Middle frontal gyrus (tissue), 1 donor: ENCODE measurements at regions not wholly inside any gene's neighbourhood (a gene's known extent, or its start where the extent isn't known, plus 50 kb on each side); places are given as distances from the start of the nearest gene placed in this dataset.

Source experiments
- DNase-seq: peaks from one replicate; pipeline ENCODE4 v3.0.0-alpha.2; 2015; ENCODE audit warnings: low spot score; ENCODE audit errors: extremely low spot score

DNA sequence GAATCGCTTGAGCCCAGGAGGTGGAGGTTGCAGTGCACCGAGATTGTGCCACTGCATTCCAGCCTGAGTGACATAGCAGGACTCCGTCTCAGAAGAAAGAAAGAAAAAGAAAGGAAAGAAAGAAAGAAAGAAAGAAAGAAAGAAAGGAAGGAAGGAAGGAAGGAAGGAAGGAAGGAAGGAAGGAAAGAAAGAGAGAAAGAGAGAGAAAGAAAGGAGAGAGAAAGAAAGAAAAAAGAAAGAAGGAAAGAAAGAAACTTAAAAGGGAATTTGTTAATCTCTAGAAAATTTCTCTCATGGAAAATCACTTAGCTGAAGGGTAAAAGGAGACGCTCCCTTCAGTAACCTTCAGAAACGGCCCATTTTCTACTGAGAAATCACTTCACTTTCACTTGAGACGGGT lies 279.5 kb upstream of the KLF6 start:
- no peak for DNase-seq

- DNase-seq = no peak
Observed at GRCh38 chr10:4063717-4064116, 278.7 kb upstream of the KLF6 start.

GRCh38 chr10:4062751-4063150 lies 277.7 kb upstream of the KLF6 start:
- no peak for DNase-seq

DNA sequence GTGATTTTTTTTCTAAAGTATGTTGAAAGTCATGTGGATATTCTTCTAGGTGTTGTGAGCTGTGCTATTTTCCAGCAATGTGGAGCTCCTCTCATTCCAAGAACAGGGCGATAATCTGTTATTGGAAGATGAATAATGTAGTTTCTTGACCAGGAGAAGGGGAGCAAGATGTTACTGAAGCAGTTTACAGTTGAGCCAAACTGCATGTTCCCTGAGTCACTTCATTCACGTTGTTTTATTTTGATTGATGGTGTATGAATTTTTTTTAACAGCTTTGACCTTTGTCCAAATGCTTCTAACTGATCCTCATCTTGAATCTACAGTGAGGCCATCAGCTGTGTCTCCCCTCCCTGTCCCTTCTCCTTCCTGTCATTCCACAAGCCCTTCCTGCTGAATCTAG lies 277.1 kb upstream of the KLF6 start:
- DNase-seq = no peak

DNA sequence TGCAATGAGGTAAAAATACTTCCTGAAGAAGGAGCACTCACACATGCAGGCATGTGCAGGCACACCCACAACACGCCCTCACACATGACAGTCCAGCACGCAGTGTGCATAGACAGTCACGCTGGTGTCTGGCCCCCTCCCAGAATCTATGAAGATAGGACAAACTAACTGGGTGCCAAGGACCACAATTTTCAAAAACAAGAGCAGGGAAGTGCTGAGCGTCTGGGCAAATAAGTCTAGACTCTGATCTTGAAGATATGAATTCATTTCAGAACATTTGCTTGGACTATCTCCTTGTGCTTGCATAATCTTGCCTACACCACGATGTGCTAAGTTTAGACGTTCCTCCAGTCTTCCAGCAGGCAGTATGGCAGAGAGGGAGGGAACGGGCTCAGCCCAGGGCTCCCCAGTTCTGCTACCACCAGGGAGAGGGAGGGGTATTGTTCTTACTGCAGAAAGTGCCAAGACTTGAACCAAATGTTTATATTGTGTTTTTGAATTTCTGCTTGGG lies 276.5 kb upstream of the KLF6 start:
- DNase-seq = peak; percentile 29

GRCh38 chr10:4059471-4060138 lies 274.6 kb upstream of the KLF6 start:
- no peak for DNase-seq

DNA sequence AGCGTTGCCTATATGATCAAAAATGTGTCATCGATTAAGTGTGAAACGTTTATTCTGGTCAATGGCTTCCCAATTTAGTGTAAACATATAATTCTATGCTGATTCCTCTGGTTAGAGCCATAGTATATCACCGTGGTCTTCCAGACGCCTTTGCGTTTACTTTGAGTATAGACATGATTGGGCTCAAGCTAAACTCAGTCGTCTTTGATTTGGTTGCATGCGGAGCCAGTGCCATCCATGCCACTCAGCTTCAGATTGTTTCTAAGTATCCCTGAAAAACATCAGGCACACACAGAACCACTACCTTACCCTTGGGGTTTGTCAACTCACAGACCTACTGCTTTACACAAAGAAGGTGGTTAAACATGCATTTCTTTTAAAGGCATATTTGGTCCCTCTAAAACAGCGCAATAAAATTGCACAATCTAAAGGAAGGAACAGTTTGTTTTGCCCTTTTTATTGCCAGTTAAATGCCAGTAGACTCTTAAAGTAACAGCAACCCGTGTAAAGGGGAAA lies 273.6 kb upstream of the KLF6 start:
- DNase-seq = no peak

DNA sequence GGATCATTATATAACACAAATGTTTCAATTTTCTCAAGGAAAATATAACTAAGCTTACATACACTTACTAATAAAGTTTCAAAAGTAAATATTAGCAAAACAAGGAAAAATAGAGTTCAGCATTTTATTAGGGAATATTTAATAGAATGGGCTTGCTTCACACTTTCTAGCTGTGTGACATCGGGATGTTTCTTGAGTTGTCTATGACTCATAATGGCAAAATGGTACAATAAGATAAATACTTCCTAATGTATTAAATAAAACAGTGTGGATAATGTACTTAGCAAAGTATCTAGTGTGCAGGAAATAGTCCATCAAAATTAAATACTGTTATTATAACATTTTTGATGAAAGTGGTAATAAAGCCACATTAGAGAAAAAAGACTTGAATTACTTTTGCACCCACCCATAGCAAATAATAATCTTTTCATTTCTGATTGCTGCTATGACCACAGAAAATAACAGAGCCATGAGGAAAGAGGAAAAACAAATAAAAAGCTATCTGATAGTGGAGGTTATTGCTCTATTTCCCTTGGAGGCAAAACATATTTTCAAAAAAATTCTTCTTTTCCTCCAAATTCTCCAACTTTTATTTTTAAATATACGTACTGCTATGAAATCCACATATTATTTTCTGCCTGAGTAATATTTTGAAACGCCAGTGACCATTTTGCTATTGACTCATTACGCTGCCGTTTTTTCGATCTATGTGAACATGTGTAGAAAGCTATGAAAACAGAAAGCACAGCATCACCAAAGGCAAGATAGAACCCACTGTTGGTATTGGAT lies 272.9 kb upstream of the KLF6 start:
- DNase-seq = no peak

GRCh38 chr10:4057021-4057420 lies 272.0 kb upstream of the KLF6 start:
- DNase-seq = no peak

DNA sequence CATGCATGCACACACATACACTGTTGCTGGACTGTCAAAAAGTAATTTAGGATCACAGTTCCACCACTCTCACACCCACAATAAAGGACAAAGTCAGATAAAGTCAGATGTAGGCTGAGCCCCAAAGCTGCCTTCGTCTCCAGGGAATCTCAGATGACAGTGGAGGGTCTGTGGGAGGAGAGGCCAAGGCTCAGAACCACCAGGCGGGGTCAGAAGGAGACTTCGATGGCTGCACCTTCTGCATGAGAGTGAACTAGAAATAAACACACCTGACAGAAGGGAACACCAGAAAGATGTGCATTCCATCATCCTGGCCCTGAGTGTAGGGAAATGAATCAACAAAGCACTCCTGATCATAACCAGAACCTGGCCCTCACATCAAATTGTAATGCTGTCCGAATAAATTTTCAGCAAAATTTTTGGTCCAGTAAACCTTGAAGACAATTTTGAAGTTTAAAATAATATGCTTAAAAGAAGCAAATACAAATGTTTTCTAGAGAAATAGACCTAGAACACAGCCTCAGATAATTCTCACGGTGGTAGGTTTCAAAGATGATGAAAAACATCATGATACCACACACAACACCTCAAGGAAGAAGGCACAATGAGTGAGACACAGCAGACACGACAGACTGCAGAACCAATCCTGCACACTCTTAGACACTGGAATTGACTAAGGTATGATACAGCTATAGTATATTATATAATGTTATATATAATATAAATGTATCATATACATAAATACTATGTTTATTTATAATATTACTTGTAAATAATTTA lies 269.8 kb upstream of the KLF6 start:
- no peak for DNase-seq

DNA sequence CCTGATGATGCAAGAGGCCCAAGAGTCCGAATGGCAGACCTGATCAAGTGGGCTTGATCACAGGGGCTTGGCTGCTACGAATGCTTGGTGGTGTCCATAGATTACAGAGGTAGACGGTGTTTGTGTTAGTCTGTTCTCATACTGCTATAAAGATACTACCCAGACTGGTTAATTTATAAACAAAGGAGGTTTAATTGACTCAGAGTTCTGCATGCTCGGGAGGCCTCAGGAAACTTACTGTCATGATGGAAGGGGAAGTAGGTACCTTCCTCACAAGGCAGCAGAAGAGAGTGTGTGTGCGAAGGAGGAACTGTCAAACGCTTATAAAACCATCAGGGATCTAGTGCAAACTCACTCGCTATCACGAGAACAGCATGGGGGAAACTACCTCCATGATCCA lies 268.9 kb upstream of the KLF6 start:
- no peak for DNase-seq

- no peak for DNase-seq
Observed at GRCh38 chr10:4051641-4052151, 266.7 kb upstream of the KLF6 start.

- no peak for DNase-seq
Observed at GRCh38 chr10:4051011-4051640, 266.1 kb upstream of the KLF6 start.

DNA sequence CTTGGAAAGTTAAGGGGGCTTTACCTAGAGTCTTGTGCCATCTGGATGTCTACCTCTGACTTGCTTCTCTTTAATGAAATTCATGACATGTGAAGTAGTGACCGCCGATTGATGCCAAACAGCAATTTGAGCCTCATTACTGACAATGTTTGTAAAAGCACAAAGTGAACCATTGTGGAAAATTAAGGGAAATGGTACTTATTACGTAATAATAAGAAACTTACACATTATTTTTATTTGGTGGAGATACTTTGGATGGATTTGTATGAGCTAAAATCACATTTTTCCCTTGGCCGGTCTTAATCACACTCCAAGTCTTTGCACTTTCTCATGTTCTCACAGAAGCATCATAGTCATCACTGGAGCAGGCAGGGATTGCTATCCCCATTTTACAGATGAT lies 265.1 kb upstream of the KLF6 start:
- DNase-seq = no peak

DNA sequence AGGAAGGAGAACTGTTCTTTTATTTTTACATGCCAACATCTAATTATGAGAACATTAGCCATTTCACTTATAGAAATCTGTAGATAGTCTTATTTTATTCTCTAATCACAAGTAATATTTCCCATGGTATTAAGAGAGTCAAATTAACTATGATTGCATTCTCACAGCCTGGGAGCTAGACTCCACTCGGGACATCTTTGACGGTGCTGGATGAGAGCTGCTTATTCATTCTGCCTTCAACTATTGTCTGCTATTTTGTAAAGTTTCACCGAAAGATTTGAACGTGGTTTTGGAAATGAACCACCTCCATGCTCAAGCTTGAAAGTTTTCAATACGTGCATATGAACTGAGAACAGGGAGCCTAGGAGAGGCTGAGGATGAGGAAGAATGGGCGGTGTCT lies 264.3 kb upstream of the KLF6 start:
- DNase-seq = no peak

GRCh38 chr10:4048236-4048864 lies 263.3 kb upstream of the KLF6 start:
- no peak for DNase-seq

GRCh38 chr10:4046712-4047354 lies 261.8 kb upstream of the KLF6 start:
- no peak for DNase-seq

- DNase-seq = no peak
Observed at GRCh38 chr10:4046030-4046429, 261.0 kb upstream of the KLF6 start.

DNA sequence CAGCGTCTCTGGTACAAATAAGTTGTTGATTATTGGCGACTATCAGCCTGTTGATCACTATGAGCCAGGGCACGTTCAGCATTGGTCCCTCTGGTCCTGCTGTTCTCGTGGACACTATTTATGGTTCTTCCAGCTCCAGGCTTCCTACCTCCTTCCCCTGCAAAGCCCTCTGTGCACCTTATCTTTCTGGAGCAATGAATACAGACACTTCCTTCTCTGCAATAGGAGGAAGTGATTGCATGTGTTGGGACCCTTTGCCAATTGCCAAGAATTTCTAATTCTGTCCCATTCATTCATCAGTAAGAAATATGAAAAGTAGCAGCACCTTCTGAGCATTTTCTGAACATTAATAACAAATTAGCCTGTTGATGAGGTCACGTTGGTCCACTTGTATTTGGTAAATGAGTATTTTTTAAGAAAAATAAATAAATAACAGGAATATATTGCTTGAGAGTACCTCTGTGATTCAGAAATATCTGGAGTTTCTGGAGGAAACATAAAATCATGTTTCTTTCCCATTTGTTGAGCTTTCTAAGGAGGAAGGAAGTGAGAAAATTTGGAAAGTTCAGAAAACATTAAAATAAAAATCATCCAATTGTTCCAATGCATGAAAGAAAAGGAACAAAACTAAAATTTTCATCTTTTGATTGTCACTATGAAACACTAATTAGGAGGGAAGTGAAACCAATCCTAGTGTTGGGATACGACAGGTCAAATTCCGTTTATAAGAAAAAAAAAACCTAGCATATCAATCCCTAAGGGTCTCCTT lies 259.1 kb upstream of the KLF6 start:
- no peak for DNase-seq
